HG03280 (cell line): ENCODE measurements at regions not wholly inside any gene's neighbourhood (a gene's known extent, or its start where the extent isn't known, plus 50 kb on each side); places are given as distances from the start of the nearest gene placed in this dataset.

ENCODE experiments used
- ATAC-seq: cut with Tn5 transposase; IDR thresholded peaks from one replicate; pipeline ENCODE4 v1.9.1; 2021; ENCODE audit warnings: mild to moderate bottlenecking, moderate library complexity; ENCODE audit not compliant: unreplicated experiment

GRCh38 chr6:2542101-2542857, 208.4 kb downstream of the MYLK4 start:
- ATAC-seq, result no peak

GRCh38 chr6:2536451-2536850, 214.3 kb downstream of the MYLK4 start:
- no peak for ATAC-seq

DNA sequence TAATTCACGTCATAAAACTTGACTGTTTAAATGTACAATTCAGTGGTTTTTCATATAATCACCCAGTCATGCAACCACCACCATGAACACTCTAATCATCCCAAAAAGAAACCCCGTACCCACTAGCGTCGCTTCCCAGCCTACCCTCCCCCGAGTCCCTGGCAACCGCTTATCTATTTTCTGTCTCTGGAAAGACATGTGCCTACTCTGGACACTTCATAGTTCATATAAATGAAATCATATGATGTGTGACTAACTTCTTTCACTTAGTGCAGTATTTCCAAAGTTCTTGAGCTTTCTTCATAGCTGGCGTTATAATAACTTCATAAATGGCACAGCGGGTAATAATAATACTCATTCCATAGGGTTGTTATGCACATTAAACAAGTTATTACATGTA, 215.2 kb downstream of the MYLK4 start:
- ATAC-seq, result no peak

- no peak for ATAC-seq
These were observed 216.2 kb downstream of the MYLK4 start for GRCh38 chr6:2534406-2535042.

DNA sequence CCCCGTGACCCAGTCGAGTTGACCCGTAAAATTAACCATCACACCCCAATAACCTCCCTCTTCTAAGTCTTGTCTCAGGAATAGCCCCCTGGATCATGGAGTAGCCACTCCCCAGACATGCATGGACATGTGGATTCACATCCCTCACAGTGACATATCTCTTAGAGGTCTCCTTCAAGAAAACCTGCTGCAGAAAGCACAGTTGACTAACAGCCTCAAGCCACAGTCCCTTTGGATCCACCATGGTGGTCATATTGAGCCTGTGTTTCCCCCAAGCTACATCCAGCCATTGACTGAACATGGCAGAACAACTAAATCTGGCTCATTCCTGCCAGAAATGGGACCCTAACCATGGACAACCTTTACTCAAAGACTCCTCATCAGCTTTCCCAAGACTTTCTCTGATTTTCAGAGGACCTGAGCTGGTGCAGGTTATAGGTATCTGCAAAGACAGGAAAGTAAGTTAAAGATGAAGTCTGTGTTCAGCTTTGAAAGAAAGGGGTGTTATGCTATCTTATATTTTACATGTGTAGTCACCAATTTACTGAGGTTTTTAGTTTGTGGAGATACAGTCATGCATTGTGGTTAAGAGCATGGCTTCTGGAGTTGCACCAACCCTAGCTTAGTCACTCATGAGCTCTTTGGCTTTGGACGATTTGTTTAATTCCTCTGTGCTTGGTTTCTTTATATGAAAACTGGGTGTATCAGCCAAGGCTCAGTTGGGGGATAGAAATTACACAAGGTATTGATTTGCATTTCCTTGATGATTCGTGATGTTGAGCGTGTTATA, 219.1 kb downstream of the MYLK4 start:
- no peak for ATAC-seq

- no peak for ATAC-seq
These were observed 221.5 kb downstream of the MYLK4 start for GRCh38 chr6:2529211-2529719.

- no peak for ATAC-seq
These were observed 222.6 kb downstream of the MYLK4 start for GRCh38 chr6:2528156-2528555.

GRCh38 chr6:2526766-2527165, 224.0 kb downstream of the MYLK4 start:
- ATAC-seq, result no peak

GRCh38 chr6:2524090-2524489, 226.6 kb downstream of the MYLK4 start:
- ATAC-seq, result no peak

GRCh38 chr6:2523061-2523460, 227.7 kb downstream of the MYLK4 start:
- no peak for ATAC-seq

DNA sequence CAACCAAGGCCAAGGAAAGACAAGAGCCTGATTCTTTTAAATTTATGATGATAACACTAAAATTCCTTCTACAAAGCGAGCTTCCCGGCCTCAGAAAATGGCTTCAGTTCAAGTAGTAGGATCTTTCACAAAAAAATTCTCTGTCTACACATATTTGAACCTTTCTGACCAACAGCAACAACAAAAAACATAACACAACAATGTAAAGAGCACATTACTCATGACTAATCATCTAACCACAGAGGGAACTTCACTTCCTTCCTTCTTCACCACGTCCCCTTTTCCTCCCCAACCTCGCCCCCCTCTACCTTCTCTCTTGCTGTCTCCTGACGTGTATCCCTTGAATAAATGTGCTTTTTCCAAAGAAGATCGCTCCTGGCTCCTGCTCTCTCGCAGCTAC, 228.2 kb downstream of the MYLK4 start:
- no peak for ATAC-seq

- ATAC-seq, result no peak
These were observed 232.8 kb downstream of the MYLK4 start for GRCh38 chr6:2517855-2518473.

- ATAC-seq, result no peak
These were observed 233.3 kb downstream of the MYLK4 start for GRCh38 chr6:2517401-2517800.

DNA sequence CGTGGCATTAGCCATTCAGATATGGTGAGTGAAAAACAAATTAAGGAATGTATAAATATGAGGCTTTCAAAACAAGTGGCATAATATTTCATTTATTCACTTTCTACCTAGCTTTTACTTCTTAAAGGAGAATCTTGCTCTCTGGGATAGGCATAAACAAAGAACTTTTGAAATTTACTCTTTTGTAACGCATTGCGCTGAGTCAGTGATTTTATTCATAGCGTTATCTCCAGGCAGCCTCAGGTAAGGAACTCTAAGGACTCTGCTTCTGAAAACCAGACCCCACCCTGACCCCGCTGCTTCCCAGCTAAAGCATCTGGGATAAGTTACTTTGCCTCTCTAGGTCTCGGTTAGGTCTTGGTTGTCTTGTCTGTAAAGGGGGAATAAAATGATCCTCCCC, 234.7 kb downstream of the MYLK4 start:
- ATAC-seq, result no peak

GRCh38 chr6:2514965-2515543, 235.7 kb downstream of the MYLK4 start:
- ATAC-seq, result no peak

DNA sequence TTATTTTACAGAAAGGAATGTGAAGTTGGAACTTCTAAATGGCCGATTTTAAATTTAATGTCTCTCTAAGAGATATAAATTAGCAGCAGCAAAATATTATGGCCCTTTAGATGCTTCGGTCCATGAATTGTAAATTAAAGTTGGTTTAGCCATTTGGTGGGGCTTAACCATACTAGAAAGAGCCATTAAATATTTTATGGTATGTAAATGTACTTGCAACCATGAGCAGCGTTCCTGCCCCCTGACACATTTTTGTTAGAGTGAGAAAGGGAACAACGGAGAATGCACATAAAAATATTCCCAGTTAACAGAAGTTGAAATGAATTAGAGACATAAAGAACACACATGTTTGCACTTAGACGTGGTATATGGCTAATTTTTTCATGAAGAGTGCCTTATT, 237.9 kb downstream of the MYLK4 start:
- no peak for ATAC-seq

DNA sequence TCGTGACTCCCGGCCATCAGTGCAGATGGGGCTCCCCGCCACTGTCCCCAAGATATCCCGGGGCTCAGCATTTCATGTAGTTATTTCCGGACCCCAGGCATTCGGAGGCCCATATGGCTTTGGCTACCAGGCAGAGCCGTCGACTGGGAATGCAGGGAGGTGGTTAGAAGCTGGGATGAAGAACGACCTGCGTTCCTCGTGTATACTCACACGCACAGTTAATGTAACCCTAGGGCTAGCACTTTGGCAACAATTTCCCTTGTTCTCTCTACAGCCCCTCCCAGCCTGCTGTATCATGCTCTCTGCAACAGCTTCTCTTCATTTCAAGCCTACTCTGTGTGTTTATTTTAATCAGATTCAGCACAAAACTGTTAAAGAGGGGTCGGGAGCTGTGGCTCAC, 240.4 kb downstream of the MYLK4 start:
- ATAC-seq, result no peak

DNA sequence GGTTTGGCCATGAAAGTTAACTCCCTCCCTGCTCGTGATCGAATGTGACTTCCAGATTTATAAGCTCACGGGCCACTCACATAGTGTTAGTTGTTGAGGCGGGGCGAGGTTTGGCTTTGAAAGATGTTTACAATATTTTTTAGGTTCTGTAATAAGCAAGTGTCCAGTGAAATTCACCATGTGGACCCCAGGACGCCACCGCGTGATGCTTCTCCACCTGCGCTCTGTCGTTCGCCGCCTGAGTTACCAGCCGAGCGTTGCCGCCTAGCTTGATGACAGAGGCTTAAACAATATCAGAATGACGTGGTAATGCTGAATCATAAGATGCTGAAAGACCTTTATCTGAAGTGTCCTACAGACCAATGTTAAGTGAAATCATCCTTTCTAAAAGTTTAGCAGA, 241.0 kb downstream of the MYLK4 start:
- ATAC-seq, result no peak

DNA sequence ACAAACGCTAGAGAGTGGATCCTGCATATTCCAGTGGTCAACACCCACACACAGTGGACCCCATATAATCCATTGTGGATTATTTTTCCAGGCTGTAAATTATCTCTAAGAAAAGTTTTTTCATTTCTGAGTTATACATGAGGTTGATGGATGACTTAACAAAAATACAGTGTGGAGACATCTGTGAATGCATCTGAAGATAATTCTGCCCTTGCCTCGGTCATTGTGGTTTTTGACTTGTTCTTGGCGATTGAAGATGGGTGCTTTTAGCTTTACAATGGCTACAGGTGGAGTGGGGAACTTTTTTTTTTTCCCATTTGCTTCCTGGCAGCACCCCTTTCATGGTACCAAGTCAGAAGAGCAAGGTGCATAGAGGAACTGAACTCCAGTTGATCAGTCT, 242.7 kb downstream of the MYLK4 start:
- ATAC-seq, result no peak

DNA sequence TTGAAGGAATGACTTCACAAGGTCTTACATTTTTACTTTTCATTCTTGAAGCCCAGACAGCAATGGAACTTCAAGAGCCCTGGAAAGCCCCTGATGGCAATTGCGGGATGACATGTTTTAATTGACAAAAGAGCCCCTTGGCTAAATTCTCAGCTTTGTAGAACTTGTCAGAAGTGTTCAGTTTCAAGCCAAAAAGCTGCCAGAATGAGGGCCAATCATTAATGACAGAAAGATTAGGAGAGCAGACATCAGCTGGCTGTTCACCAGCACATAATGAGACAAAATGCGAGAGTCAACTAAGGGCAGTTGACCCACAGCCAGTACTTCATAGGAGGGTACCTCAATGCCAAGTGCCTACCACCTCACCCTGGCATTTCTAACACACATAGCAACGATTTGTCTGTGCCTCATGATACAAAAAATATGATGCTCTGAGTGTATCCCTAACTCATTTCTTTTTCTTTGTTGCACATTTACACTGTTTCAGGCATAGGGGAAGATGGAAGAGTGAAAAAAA, 243.1 kb downstream of the MYLK4 start:
- ATAC-seq, result no peak

DNA sequence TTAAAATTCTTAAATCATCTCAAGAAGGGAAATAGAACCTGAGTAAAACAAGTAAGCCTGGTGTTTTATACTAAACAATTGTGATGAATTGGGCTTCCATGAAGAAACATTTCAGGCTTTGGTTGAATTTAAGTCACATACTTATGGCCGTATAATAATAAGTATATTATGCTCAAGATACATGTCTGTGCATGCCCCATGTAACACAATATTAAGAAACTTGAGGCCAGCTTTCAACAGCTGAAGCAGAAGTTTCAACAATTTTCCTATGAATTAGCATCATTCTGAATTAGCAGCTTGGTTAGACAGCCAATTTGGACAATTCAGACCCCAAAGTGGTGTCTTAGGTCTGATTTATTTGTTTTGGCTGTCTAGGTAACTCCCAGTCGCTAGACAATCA, 243.7 kb downstream of the MYLK4 start:
- no peak for ATAC-seq
